ENCODE measurements at regions not wholly inside any gene's neighbourhood (a gene's known extent, or its start where the extent isn't known, plus 50 kb on each side); places are given as distances from the start of the nearest gene placed in this dataset.

DNA sequence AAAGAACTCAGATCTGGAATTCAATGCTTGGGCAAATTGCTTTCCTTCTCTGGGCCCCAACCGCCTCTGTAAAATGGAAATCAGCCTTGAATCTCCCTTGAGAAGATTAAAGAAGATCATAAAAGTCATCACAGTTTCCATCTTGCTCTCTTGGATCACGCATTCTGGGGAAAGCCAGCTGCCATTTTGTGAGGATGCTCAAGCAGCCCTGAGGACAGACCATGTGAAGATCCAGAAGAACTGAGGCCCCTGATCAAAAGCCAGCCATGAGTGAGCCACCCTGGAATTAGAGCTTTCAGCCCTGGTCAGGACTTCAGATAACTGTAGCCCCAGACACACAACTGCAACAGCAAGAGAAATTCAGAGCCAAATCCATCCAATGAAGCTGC is 229.3 kb downstream of the MN1 start:
- DNase-seq (ENCODE audit: low spot score): no peak

GRCh38 chr22:27573280-27574001 is 228.1 kb downstream of the MN1 start:
- DNase-seq (ENCODE audit: low spot score): no peak

GRCh38 chr22:27574002-27574366 is 227.6 kb downstream of the MN1 start:
- DNase-seq (ENCODE audit: low spot score): no peak

DNA sequence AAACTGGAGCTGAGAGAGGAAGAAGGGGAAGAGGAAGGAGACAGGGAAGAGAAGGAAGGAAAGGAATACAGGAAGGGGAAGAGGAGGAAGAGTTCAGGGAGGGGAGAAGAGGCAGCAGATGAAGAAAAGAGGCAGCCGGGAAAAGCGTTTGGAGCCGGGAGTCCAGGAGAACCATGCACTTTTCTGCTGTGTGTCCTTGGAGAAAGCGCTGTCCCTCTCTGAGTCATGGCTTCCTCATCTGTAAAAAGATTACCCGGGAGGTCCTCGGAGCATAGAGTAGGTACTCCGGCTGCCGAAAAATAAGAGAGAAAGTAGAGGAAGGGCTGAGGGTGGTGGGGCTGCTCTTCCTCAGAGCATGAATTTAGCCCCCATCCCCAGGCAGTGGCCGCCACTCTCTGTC is 226.9 kb downstream of the MN1 start:
- DNase-seq (ENCODE audit: low spot score): no peak

- no peak for DNase-seq (ENCODE audit: low spot score)
These were observed 226.2 kb downstream of the MN1 start for GRCh38 chr22:27575348-27575747.

DNA sequence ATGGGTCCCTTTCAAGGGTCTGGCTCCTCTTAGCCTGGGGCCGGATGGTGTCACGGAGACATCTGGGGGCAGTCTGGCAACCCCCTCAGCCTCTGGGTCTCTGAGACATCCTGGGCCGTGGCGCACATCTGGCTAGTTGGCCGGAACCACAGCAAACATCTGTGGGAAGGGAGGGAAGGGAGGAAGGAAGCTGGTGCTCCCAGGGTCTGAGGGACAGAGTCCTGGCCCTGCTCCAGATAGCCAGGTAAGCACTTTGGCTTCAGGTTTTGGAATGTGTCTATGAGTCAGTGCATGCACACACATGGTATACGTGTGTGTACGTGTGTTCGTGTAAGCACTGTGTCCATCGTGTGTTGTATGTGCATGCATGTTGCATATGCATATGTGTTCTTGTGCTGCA is 225.1 kb downstream of the MN1 start:
- no peak for DNase-seq (ENCODE audit: low spot score)

DNA sequence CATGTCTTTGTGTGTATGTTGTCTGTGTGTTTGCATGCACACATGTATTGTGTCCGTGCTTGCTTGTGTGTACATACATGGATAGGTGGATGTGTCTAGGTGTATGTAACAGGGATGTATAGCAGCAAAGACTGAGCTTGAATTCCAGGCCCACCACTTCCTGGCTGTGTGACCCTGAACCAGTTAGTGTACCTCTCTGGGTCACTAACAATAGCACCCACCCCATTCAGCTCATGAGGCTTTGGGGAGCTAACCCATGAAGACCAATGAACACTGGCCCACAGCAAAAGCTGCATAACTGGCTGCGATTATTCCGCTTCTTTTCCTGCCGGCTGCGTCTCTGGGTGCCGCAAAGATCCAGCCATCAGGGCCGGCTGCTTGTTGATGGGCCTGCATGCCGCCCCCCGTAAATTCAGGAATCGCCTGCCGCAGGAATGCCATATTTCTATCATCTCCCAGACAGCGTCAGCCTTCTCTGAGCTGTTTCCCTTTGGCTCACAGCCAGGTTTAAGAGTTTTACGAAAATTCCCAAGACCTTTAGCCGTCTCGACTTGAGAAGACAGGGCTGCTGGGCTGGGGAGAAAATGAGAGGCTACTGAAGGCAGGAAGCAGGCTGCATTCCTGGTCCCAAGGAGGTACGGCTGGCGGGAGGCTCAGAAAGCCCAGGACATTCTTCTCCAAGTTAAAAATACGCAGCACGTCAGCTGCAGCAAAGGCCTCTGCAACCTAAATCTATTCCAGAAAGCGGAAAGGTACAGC is 224.6 kb downstream of the MN1 start:
- DNase-seq (ENCODE audit: low spot score): no peak

- no peak for DNase-seq (ENCODE audit: low spot score)
These were observed 224.0 kb downstream of the MN1 start for GRCh38 chr22:27577574-27577969.

GRCh38 chr22:27578937-27579617 is 222.5 kb downstream of the MN1 start:
- DNase-seq (ENCODE audit: low spot score): no peak

GRCh38 chr22:27580311-27580897 is 221.2 kb downstream of the MN1 start:
- DNase-seq (ENCODE audit: low spot score): no peak

DNA sequence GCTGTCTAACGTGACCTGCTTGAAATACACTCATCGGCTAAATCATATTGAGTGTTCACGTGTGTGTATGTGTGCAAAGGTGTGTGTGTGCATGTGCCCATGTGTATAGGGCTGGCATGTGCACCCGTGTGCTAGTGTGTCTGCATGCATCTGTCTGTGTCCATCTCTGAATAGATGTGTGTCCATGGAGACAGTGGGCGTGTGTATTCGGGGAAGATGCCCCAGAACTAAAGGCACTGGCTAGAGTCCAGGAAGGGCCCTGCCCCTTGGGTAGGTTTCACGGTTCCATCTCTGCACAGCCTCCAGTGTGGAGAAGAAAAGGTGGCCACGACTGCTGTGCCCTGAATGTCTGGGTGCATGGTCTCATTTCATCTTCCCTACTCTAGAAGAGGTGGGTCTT is 220.3 kb downstream of the MN1 start:
- DNase-seq (ENCODE audit: low spot score): no peak

DNA sequence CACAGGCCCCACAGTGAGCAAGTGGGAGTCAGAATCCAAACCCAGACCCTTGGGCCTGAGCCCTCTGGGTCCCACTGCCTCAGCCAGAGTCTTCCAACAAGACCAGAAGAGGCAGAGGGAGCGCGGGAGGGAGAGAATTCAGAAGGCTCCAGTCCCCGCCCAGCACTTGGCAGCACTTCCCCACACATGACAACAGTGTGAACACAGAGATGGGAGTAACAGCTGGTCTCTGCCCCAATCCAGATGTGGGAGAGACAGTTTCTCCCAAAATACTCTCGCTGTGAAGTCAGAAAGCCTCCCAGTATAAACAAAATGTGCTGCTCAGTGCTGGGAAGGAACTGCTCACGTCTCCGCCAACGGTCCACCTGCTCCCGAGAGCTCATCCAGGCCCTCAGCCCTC is 219.9 kb downstream of the MN1 start:
- DNase-seq (ENCODE audit: low spot score): no peak

DNA sequence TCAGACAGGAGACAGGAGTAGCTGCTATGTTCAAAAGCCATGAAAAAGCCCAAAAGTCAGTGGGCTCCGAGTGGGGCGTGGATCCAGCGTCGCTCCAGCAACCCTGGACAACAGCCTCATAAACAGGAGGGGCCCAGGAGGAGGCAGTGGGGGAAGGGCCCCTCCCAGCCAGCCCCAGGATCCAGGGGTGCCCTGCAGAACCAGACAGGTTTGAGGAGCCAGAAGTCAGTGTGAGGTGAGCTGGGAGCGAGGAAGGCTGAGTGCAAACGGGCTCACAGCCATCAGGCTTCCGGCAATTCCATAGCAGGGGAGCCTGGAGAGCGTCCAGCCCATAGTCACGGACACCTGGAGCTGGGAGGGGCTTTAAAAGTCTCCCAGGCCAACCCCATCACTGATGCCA is 217.7 kb downstream of the MN1 start:
- DNase-seq (ENCODE audit: low spot score): no peak

DNA sequence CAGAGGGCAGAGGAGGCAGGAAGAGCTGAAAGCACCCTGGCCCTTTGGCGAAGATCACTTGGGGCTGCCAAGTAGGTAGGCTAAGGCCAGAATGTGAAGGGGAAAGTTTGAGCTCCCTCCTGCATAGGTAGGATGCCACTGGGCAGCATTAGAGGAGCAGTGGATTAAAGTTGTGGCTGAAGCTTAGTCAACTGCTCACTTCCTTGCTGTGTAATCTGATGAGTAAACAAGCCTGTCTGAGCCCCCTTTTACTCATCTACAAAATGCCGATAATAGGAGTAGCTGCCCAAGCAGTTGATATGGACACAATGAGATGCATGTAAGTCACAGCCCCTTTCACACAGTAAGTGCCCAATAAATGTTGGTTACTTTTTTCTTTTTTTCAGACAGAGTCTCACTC is 216.4 kb downstream of the MN1 start:
- no peak for DNase-seq (ENCODE audit: low spot score)

GRCh38 chr22:27588268-27588667 is 213.3 kb downstream of the MN1 start:
- no peak for DNase-seq (ENCODE audit: low spot score)

DNA sequence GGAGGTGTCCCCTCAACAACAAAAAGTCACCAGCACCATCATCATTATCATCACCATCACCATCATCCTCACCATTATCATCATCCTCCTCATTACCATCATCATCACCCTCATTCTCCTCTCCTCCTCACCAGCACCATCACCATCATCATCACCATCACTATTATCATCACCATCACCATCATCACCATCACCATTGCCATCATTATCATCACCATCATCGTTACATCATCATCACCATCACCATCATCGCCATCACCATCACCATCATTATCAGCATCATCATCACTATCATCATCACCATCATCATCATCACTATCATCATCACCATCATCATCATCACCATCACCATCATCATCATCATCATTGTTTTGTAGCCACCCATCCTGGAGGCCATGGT is 212.6 kb downstream of the MN1 start:
- no peak for DNase-seq (ENCODE audit: low spot score)

- DNase-seq (ENCODE audit: low spot score): no peak
These were observed 210.5 kb downstream of the MN1 start for GRCh38 chr22:27591060-27591459.

DNA sequence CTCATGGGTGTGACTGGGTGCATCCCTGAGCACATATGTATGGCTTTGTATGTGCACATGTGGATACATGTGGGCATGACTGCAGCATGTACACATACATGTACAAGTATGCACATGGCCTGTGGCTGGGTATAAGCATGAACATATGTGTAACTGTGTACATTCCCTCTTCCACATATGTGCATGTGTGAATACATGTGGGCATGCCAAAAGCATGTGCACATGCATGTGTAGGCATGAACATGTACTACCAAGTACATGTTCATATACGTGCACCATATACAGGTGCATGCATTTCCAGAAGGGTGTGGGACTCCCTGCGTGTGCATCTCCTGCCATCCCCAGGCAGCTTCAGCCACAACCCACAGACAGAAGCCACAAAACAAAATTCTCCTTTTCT is 208.2 kb downstream of the MN1 start:
- no peak for DNase-seq (ENCODE audit: low spot score)

DNA sequence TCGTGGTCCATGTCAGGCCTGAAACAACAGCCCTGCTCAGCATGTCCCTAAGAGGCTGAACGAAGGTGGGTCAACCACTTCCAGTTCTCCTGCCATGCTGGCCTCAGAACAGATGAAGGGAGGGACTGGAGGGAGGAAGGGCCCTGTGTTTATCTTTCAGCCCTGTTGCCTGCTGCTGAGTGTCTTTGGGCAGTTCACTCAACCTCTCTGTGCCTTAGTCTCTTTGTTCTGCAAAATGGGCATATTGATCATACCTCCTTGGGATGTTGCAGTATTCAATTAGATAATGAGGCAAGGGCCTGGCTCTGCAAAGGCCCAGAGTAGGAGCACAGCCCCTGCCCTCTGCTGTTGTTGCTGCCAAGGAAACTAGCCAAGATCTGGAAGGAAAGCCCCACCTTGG is 207.5 kb downstream of the MN1 start:
- DNase-seq (ENCODE audit: low spot score): no peak

GRCh38 chr22:27594474-27595134 is 207.0 kb downstream of the MN1 start:
- DNase-seq (ENCODE audit: low spot score): no peak

GRCh38 chr22:27596133-27596870 is 205.3 kb downstream of the MN1 start:
- DNase-seq (ENCODE audit: low spot score): no peak

All from hematopoietic multipotent progenitor cell treated with erythropoietin and hydrocortisone succinate and interleukin-3 and kit ligand, for 15 days (in vitro differentiated cells).